Forelimb muscle (tissue), 1 donor: ENCODE measurements at regions not wholly inside any gene's neighbourhood (a gene's known extent, or its start where the extent isn't known, plus 50 kb on each side); places are given as distances from the start of the nearest gene placed in this dataset.

Source experiments
- DNase-seq: peaks from one replicate; pipeline ENCODE4 v3.0.0-alpha.2; 2013; ENCODE audit warnings: low read depth

- no peak for DNase-seq
These were observed 257.5 kb upstream of the TCF21 start for GRCh38 chr6:133631421-133631820.

DNA sequence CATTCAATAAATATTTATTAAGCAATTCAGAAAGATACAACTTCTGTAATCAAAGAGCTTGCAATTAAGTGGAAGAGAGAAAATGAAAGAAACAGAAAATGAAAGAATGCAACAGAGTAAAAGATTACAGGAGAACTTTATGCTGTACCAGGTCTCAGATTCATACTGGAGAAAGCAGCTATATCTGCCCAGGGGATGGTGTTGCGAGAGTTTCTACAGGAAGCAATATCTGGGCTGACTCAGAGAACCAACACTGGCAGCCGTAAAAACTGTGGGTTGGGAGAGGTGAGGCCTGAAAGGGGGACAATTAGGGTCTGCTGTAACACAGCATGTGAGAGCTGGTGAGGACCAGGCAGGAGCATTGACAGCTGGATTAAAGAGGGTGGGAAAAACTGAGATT, 256.7 kb upstream of the TCF21 start:
- no peak for DNase-seq

GRCh38 chr6:133632906-133633305, 256.0 kb upstream of the TCF21 start:
- no peak for DNase-seq

GRCh38 chr6:133634474-133634873, 254.4 kb upstream of the TCF21 start:
- DNase-seq = no peak

DNA sequence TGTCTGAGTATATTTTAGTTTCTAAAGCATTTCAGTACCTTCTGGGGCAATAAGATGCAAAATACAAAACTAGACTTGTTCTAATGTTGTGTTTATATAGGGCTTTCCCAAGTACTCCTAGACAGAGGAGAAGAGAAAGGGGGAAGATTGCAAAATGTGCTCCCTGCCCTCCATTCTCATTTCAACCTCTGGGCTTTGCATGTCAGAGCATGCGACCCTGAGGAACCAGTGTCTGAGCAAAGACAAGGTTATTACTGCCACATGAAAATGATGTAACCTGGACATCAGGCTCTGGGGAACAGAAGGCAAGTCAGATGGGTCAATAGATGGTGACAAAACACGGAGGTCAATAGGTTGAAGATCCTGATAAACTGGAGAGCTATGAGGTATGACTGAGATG, 253.5 kb upstream of the TCF21 start:
- no peak for DNase-seq

DNA sequence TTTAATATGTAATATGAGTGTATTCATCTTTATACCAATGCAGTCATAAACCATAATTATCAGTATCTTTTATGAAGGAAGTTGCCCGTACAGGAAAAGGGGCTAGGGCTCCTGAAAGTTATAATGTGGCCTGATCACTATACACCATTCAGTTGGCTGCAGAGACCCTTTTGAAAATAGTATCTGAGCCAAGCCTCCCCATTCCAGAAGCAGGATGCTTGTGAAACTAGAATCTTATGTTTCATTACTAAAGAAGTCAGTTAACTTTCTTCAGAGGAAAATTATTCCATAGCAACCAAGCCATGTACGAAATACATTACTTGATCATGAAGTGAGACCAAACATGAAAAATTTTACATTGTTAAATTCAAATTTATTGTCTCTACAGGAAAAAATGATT, 251.5 kb upstream of the TCF21 start:
- DNase-seq = no peak

DNA sequence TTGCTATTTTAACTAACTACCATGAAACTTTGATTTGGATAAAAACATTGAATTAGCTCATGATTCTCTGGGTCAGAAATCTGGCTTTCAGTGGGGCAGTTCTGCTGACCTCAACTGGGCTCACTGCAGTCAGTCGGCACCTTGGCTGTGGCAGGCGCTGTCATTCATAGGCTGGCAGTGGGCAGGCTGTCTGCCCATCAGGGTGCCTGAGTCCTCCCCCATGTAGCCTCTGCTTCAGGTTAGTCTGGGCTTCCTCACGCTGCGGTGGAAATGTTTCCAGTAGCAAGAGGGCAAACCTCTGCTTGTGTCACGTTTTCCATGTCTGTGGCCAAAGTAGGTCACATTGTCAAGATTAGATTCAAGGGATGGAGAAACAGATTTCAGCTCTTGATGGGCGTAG, 251.0 kb upstream of the TCF21 start:
- DNase-seq = no peak

GRCh38 chr6:133641104-133641503, 247.8 kb upstream of the TCF21 start:
- DNase-seq = no peak

DNA sequence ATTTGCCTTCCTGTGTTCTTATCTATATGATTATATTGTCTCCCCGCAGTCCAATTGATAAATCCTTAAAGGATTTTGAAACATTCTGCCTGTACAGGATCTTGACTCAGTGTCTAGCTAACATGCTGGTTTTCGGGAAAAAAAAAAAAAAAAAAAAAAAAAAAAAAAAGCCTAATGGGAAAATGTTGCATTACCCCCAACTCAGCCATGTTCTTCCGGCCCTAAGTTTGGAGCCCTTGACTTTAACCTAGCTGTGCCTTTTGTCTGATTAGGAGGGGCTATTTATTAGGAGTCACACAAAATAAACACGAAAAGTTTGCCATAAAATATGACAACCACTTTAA, 244.4 kb upstream of the TCF21 start:
- no peak for DNase-seq

- DNase-seq = no peak
These were observed 243.9 kb upstream of the TCF21 start for GRCh38 chr6:133644892-133645619.

DNA sequence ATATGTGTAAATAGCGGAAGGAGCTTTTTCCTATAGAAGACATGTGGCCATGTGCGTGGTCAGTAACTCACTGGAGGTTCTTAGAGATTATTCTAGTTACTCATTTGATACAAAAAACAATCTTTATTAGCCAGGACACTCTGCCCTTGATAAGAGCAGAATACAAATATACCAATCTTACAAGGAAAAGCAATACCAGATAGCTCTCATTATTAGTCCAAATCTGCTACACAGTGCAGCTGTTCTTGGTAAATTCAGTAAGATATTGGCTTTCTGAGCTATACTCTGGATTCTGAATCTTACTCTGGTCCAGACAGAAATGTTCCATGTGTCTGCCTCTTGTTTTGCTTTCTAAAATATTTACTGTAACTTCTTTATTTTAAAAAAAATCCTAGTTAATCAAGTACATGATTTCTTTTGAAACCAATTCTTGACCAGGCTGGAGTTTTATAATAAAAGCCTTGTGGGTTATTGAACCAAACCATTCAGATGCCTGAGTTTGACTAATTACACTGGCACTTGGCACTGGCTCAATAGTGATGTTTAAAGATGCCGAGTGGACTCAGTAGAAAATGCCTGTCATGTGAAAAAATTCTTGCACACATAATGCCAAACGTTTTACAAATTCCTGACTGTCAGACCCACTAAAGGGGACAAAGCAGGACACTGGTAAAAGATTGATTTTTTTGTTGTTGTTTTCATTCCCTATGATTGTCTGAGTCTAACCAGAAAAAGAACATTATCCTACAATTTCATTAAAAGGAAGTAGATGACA, 242.8 kb upstream of the TCF21 start:
- DNase-seq = no peak

GRCh38 chr6:133648581-133648980, 240.3 kb upstream of the TCF21 start:
- DNase-seq = no peak

DNA sequence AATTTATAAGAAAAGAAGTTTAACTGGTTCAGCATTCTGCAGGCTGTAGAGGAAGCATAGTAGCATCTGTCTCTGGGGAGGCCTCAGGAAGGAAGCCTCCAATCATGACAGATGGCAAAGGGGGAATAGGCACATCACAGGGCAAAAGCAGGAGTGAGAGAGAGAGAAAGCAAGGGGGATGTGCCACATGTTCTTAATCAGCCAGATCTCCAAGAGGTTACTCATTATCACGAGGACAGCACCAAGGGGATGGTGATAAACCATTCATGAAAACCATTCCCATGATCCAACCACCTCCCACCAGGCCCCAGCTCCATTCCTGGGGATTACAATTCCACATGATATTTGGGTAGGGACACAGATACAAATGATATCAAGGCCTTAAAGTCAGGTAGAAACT, 217.5 kb upstream of the TCF21 start:
- DNase-seq = no peak

GRCh38 chr6:133673056-133673455, 215.9 kb upstream of the TCF21 start:
- no peak for DNase-seq

- no peak for DNase-seq
These were observed 214.3 kb upstream of the TCF21 start for GRCh38 chr6:133674661-133675060.

- DNase-seq = no peak
These were observed 207.9 kb upstream of the TCF21 start for GRCh38 chr6:133680994-133681393.

GRCh38 chr6:133681891-133682290, 207.0 kb upstream of the TCF21 start:
- DNase-seq = no peak

- DNase-seq = no peak
These were observed 206.2 kb upstream of the TCF21 start for GRCh38 chr6:133682506-133683307.

- no peak for DNase-seq
These were observed 205.7 kb upstream of the TCF21 start for GRCh38 chr6:133683308-133683580.

- DNase-seq = no peak
These were observed 205.3 kb upstream of the TCF21 start for GRCh38 chr6:133683606-133684005.

- DNase-seq = no peak
These were observed 200.0 kb upstream of the TCF21 start for GRCh38 chr6:133688705-133689492.

DNA sequence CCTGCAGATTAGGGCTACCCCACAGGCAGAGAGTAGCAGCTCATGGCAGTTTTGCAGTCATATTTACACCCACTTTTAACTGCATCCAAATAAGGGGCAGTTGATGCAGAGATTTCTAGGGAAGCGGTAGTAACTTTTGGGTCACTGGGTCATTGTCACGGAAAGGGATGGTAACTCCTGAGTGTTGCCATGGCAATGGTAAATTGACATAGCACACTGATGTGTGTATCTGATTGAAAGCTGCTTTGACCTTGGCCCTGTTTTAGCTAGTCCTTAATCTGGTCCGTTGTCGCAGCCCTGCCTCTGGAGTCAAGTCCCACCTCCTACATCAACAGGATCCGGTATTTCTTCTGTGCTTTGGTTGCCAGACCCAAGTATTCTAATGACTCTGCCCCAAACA, 199.1 kb upstream of the TCF21 start:
- DNase-seq = no peak
